NCI-H128 (cell line): ENCODE measurements at regions not wholly inside any gene's neighbourhood (a gene's known extent, or its start where the extent isn't known, plus 50 kb on each side); places are given as distances from the start of the nearest gene placed in this dataset.
"Not testable (repeated sequence)": the region's sequence is repeated elsewhere in the genome, so short reads cannot be mapped to it uniquely, and the experiment has no call there.

ENCODE experiments used
- DNase-seq: peaks from one replicate; lab custom pipeline; 2025; ENCODE audit not compliant: unreplicated experiment; lab: John Stamatoyannopoulos, UW

GRCh38 chr7:4523219-4523618 lies 158.9 kb upstream of the FOXK1 start:
- DNase-seq = no peak

DNA sequence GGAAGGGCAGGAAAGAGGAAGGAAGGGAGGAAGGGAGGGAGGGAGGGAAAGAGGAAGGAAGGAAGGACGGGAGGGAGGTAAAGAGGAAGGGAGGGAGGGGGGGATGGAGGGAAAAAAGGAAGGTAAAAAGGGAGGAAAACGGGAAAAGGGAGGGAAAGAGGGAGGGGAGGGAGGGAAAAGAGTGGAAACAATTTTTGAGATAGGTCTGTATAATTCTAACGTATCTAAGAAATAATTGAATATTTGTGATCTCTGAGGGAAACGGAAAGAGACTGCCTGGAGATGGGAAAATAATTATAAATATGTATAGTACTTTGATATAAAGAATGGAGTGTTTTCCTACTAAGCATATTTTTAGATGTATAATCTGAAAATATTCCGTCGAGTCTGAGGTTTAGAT lies 158.2 kb upstream of the FOXK1 start:
- DNase-seq = no peak

DNA sequence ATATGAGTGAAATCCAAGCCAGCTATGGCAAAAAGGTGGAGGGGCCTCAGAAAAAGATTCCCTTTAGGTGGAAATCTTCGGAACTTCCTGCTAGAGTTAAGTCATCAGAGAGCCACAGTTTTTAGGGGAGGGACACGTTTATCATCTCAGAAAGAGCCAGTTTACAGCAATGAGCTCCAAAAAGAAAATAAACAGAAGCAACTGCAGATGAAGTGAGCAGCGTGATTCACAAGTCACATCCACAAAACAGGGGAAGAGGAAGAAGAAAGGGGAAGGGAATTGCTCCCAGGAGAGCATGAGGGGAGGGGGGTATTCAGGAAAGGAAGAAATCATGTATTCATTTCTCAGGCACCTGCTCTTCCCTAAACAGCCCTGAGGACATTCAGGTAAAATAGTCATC lies 156.2 kb upstream of the FOXK1 start:
- DNase-seq = no peak

DNA sequence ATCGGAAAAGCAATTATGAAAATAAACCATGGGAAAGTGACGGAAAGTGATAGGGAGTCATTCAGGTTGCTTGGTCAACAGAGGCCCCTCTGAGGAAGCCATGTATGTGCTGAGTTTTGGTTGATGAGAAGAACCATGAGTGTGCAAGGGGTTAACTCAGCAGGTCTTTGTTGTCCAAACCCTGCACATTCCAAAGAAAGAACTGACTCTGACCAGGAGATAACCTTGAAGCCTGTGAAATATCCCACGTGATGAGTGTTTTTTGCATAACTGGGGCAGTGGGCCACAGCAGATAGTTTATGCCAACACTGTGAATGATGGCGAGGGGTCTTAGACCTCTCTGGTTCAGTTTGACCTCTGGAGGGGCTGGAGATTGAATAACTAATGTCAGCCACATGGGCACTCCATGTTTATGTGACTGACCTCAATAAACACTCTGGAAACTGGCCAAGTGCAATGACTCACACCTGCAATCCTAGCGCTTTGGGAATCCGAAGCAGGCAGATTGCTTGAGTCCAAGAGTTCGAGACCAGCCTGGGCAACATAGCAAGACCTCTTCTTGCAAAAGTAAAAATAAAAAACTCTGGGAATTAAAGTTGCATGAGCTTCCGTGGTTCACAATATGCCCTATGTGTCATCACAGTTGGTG lies 154.0 kb upstream of the FOXK1 start:
- no peak for DNase-seq

DNA sequence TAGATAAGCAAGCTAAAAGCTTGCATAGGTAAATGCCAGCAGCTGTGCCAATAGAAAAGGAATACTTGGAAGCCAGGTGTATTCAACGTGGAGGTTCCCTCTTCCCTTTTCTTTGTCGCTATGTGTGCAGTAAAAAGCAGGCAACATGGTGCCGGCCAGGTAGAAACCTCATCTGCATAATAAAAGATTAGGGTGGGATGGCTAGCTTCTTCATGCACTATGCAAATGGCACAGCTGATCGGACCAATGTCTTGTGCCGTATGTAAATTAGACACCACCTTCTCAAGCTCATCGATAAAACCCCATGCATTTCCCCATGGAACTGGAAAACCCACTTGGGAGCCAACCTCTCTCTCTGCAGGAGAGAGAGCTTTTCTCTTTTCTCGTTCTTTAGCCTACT lies 150.9 kb upstream of the FOXK1 start:
- no peak for DNase-seq

- not testable (repeated sequence) for DNase-seq
These were observed 148.8 kb upstream of the FOXK1 start for GRCh38 chr7:4533339-4533738.

DNA sequence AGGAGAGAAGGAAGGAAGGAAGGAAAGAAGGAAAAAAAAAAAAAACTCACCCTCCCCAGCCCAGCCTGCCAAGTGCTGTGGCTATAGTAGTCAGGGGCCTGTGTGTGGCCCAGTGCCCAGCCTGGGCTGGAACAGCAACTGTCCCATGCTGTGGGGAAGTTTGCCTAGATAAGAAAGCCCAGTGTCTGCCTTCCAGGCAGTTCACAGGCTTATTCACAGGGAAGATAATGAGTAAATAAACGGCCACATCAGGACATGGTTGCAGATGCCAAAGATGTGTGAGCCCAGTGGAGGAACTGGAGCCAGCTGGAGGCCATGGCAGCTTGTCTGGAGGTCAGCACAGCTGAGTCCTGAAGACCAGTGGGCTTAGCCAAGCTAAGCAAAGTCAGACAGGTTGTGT lies 132.4 kb upstream of the FOXK1 start:
- no peak for DNase-seq

DNA sequence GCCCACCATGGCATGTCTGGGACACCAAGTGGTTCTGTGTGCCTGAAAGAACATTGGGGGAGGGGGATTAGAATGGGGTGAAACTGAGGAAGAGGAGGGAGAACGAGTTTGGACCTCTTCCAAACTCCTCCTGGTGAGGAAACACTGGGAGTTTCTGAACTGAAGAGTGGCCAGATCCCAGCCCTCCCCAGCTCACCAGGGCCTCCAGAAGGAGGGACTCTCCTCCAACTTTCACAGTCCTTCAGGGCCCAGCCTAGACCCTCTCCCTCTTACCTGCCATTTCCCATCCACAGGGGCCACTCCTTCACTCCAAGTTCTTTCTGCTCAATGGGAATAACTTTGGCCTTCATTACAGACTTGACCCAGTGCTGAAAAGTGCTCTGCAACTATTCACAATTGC lies 132.0 kb upstream of the FOXK1 start:
- no peak for DNase-seq

DNA sequence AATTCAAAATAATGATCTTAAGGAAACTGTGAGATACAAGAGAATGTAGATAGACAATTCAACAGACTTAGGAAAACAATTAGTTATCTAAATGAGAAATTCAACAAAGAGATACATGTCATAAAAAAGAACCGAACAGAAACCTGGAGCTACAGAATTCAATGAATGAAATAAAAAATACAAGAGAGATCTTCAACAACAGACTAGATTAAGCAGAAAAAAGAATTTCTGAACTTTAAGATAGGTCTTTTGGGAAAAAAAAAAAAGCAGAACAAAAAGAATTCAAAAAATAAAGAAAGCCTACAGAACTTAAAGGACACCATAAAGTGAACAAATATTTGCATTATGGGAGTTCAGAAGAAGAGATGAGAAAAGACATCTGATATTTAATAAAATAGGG lies 129.1 kb upstream of the FOXK1 start:
- DNase-seq = no peak

DNA sequence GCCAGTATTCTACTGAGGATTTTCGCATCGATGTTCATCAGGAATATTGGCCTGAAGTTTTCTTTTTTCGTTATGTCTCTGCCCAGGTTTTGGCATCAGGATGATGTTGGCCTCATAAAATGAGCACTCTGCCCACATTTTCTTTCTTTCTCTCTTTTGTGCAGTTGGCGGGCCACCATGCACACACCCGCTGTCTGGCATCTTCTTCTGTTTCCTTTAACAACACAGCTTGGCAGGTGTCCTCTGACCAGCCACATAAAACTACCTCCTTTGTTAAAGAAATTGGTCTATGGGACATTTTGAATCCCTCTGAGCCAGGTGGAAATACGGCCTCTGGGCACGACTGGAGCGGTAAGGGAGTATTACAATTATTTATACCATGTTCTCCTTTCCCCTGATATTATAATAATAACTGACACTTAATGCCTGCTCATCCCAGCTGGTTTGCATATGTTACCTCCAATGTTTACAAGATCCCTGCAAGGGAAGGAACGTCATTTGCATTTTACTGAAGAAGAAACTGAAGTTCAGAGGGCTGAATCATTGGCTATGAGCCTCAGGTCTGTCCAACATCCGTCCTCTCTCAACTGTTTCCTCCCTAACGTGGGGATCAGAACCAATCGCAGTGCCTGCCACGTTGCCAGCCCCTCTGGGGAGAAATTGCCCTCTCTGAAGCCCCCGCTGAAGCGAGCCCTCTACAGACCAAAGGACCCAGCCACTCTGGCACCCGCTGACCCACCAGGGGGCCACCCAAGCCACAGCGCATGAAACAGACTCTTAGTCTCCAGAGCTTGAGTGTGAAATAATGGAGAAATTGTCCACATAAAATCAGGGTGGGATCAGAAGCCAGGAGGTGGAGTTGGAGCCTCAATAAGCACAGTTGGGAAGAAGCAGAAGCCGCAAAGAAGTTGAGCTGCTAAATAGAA lies 125.0 kb upstream of the FOXK1 start:
- DNase-seq = no peak

DNA sequence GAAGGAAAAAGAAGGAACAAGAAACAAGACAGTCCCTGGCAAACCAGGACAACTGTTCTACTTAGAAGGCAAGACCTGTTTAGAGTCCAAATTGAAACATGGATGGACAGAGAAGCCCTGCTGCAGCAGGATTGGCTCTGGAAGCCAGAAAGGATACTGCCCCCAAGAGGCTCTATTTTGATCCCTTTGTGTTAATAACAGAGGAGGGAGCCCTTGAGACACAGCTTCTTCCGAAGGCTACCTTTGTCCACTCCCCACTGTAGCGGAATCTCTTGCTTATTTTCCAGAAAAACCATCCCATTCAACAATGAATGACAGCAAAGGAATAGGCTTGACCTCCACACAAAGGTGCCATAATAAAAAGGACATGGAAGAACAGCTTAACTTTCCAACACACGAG lies 120.3 kb upstream of the FOXK1 start:
- no peak for DNase-seq

DNA sequence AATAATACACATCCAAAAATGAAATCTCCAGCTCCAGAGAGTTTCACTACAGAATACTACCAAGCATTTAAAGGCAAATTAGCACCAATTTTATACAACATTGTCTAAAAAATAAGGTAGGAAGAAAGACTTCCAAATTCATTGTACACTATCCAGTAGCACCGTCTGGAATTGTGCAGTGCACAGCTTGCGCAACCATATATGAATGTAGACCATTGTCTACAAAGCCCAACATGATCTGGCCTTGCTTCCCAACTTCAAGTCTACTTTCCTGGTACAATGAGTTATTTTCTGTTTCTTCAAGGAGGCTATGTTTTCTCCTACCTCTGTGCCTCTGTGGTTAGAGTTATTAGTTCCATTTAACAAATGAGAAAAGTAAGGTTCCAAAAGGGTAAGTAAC lies 115.4 kb upstream of the FOXK1 start:
- no peak for DNase-seq

GRCh38 chr7:4574851-4575250 lies 107.2 kb upstream of the FOXK1 start:
- DNase-seq = no peak

DNA sequence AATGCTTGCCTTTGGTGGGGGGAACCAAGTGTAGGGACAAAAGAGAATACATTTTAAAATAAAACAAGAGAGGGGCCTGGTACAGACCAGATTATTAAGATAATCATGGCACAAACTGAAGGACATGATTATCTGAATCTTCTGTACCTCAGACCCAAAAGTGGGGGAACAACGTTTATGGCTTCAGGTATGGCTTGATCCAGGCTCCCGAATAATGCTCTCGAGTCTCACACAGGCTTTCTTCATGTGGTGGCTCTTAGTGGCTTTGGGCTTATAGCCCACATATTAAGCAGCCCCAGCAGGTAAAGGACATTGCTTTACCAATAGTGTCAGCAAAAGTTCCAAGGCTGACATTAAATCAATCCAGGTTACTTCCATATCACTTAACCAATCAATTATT lies 106.8 kb upstream of the FOXK1 start:
- no peak for DNase-seq

GRCh38 chr7:4602905-4603842 lies 78.9 kb upstream of the FOXK1 start:
- DNase-seq = no peak

DNA sequence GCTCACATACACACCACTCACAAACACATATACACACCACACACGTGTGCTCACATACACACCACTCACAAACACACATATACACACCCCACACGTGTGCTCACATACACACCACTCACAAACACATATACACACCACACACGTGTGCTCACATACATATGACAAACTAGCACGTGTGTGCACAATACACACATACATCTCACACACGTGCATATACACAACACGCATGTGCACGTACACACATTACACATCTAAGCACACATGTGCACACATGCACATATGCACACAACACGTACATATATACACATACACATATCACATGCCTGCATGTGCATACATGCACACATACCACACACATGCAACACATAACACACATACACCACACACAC lies 78.3 kb upstream of the FOXK1 start:
- no peak for DNase-seq

DNA sequence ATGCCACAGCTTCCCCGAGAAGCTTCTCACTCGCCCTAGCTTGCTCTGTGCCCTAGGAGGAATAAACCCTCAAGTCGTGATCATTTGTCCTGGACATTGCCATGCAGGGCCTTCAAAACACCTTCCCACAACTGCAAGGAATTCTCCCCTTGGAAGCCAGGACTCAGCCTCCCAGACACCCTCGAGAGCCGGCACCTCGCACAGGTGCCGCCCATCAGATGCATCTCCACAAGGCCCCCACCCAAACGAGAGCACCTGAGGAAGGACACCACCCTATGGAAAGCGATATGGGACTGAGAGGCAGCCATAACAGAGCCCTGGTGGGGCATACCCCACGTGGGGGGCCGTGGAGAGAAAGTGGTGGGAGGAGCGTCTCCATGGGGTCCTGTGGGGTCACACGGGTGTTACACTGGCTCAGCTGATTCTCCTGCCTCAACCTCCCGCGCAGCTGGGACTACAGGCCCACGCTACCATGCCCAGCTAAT lies 77.6 kb upstream of the FOXK1 start:
- DNase-seq = no peak

DNA sequence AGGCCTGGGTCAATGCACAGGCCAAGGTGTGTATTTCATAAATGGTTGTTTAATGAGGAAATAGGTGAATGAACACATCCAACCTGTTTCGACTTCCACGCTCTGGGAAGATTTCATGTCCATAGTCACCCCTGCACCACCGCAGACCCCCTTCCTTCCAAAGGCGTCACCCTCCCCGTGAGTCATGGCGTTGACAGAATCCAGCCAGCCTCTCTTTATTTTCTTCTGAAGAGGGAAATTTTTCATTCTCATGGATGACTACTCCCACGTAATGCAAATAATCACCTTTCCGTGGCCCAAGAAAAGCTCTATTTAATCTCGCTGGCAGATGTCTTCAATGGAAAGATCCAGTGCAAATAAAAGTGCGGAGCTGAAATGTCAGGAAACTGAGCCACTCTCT lies 75.3 kb upstream of the FOXK1 start:
- DNase-seq = no peak

DNA sequence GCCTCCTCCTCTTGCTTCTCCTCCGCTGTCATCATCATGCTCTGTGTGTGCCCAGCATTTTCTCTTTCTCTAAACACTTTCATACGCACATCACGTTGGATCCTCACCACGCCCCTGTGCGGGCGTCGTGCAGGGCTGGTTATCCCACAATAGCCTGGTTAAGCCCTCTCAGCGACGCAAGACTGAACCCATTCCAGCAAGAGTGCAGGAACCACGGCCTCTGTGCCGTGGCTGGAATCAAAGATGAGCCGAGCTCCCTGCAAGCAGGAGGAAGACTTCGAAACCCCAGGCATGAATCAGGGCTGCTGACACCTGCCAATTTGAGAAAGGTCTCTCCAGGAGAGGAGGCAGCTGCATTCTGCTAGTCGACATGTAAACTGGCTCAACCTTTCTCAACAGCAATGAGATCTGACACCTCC lies 74.8 kb upstream of the FOXK1 start:
- DNase-seq = no peak

DNA sequence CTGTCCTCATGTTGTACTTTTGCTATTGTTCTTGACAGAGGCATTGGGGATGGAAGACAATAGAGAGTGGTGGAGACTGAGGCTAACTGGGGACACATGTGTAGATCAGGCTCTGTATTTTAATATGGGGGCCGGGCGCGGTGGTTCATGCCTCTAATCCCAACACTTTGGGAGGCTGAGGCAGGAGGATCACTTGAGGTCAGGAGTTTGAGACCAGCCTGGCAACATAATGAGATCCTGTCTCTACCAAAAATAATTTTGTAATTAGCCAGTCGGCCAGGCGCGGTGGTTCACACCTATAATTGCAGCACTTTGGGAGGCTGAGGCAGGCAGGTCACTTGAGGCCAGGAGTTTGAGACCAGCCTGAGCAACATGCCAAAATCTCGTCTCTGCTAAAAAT lies 72.5 kb upstream of the FOXK1 start:
- not testable (repeated sequence) for DNase-seq

DNA sequence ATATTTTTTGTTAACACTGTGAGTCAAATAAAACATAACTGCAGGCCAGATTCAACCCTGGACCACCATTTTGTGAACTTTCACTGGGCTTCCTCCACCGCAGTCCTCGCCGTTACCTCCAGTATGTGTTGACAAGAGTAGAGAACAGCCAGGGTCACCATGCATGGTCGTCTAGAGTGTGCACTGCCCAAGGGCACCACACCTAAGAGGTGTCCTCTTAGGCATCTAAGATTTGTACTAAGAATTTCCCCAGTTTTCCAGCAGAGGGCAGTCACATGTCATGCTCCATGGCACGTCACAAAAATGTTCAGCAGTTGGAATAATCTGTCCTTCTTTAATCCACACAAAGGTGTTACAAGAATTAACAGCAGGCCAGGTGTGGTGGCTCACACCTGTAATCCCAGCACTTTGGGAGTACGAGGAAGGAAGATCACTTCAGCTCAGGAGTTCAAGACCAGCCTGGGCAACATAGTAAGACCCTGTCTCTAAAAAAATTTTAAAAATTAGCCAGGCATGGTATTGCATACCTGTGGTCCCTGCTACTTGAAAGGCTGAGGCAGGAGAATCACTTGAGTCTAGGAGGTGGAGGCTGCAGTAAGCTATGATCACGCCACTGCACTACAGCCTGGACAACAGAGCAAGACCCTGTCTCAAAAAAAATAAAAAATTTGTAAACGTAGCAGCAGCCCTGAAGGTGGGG lies 71.2 kb upstream of the FOXK1 start:
- no peak for DNase-seq
